NCI-H2107 (cell line): ENCODE measurements at regions not wholly inside any gene's neighbourhood (a gene's known extent, or its start where the extent isn't known, plus 50 kb on each side); places are given as distances from the start of the nearest gene placed in this dataset.

ENCODE experiments used
- DNase-seq: peaks from one replicate; lab custom pipeline; 2025; lab: John Stamatoyannopoulos, UW

DNA sequence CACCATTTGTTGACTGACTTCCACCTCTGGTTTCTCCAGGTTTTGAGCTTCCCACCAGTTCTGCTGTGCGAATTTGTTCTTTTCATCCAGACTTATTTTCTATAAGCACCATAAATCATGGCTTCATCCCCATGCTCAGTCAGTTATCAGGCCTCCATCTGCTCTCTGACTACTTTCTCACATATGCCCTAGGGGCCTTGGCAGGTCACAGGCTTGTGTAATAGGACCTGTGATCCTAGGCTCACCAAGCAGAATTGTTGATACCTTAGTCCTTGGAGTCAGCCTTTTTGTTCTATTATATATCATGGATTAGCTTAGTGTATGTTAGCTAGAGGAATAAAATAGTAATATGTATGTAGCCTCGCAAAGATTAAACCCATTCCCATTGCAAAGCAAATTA is 284.2 kb upstream of the TANK start:
- DNase-seq: no peak

DNA sequence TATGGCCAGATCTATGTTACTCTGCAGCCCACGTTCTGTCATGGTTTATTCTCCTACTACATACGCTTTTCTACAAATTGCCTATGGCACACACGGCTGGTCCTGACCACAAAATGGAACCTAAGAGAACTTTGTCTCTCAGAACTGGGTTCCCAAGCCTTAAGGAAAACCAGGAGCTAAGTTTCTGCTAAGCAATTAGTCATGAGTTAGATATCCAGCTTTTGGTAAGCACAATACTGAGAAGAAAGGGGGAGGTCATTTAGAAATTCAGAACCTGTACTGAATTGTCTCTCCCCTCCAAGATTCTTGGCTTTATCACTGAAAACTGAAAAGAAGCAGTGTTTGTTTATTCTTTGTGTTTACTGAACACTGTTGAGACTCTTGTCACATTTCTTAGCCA is 283.5 kb upstream of the TANK start:
- no peak for DNase-seq

DNA sequence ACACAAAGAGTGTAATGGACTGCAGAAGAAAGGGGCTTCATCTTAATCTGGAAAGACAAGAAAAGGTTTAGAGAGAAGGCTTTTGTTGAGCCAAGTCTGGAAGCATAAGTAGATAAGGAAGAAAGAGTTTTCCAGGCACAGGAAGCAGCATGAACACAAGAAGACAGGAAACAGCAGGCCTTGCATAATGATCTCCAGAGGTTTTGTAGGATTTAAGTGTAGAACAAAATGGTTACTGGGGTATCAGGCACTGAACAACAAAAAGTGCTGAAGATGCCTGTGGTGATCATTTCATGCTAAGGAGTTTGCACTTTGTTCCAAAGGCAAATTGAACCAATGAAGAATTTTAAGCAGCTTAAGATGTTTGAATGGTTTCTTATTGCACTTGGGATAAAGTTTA is 281.6 kb upstream of the TANK start:
- no peak for DNase-seq

GRCh38 chr2:160882906-160883305 is 277.3 kb upstream of the TANK start:
- DNase-seq: no peak

DNA sequence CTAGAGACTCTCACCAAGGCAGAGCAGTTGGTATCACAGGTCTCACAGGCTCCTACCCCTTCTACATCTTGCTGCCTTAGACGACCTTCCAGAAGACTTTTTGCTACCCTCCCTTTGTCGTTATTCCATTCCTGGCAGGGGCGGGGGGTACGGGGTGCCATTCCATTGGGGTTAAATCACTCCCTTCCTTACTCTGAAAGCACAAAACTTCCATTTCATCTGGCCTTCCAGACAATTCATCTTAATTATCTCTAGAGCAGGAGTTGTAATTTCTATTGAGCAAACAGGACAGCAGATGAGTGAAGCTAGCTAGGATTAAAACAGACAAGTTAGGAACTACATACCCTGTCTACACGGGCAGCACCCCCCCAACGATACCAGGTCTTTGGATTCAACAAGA is 276.2 kb upstream of the TANK start:
- DNase-seq: no peak

- no peak for DNase-seq
These were observed 270.6 kb upstream of the TANK start for GRCh38 chr2:160889439-160890170.

- DNase-seq: no peak
These were observed 269.4 kb upstream of the TANK start for GRCh38 chr2:160890667-160891352.

DNA sequence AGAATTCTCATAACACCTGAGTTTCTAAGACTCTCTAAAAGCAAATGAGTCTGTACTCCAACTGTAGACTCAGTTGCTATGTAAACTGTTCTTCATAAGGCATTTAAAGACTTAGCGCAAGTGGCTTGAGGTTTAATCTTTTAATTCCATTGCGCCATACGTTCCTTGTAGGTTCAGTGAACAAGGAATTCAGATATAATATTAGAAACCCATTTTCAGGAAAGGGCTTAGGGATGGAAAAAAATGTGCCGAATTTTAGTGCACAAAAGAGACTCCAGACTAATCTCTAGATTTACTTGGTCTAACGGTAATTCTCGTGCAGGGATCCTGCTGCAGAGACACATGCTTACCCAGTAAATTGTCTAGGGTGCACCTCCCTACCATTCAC is 268.9 kb upstream of the TANK start:
- DNase-seq: no peak

- no peak for DNase-seq
These were observed 268.0 kb upstream of the TANK start for GRCh38 chr2:160892204-160892603.

DNA sequence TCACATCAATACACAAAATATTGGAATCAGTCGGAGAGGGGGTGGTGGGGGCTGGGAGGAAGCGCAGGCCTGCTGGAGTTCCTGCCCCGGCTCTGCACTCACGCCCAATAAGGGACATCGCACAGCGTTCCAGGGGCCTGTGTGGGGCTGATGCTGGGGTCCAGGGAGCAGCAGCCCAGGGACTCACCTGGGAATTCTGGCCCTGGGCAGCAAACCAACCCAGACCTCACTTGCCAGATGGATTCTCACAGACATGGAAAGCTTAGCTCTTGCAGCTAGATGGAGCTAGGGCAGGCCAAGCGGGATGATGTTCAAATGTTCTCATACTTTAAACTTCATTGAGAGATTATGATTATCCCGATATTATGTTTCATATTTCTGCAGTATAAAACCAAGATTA is 266.6 kb upstream of the TANK start:
- DNase-seq: no peak

GRCh38 chr2:160898581-160899307 is 261.5 kb upstream of the TANK start:
- no peak for DNase-seq

DNA sequence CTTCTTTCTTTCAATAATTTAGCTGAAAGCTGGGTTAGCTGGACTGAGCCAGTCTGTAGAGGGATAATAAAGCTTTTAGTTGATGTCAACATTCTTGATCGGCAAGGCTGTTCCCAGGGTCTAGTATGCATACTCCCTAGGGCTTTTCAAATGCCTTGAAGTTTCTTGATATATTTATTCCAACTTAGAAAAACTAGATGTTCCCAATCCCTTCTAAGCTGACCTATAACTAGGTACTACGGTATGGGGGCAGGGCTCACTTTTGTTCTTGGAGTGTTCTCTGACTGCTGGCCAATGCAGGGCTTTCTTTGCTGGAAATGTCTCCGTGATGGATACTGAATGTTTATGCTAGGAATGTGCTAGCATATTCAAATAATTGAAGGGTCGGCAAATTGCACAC is 258.6 kb upstream of the TANK start:
- no peak for DNase-seq

- DNase-seq: no peak
These were observed 254.4 kb upstream of the TANK start for GRCh38 chr2:160905862-160906261.

DNA sequence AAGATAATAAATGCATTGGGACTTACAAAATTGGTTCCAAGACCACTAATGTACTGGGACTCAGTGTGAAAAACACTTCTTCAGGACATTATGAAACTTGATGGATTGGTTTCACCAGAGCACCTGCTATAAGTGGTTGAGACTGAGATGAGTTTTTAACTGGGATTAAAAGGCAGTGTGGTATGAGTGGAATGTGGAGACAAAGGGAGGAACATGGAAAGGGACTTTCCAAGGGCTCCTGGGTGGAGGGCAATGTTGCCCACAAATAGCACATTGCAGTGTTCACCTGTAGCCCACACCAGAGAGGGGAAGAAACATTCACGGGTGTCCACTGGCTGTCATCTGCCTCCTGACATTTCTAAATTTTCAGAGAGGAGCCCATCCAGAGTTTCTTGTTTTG is 253.3 kb upstream of the TANK start:
- DNase-seq: no peak

DNA sequence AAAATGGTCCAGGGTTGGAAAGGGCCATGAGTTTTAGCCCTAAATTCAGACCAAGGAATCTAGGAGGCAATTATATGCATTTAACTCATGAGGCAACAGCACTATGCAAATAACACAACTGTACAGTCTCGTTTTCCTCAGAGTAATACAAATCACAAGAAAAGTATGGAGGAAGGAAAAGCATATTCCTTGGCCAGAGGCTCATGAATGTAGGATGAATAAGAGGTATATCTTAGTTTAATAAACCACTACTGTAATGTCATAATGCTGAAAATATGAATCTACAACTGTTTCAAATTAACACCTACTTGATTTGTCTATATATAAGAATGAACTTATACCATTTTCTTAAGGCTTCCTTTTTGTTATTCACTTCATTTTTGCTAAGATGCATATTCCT is 252.5 kb upstream of the TANK start:
- DNase-seq: no peak

GRCh38 chr2:160908157-160908556 is 252.1 kb upstream of the TANK start:
- no peak for DNase-seq

DNA sequence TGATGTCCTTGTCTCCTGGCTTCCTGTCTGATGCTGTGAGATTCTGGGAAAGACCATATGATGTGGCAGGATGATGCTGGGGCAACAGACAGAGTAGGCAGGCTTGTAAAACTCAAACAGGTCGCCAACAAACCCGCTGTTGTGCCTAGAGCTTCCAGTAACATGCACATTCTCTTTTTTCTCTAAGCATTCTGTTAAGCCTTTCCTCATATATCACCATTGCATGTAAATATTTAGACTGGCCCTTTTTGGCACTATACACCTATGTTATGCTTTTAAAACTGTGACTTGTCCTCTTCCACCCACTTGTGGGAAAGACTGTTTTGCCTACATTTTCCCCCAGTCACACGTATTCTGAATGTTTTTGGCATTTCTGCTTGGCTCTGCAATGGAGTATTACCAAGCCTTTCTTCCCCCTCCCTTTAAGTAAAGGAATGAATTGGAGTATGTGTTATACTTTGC is 250.4 kb upstream of the TANK start:
- DNase-seq: no peak

- DNase-seq: no peak
These were observed 249.5 kb upstream of the TANK start for GRCh38 chr2:160910681-160911080.

DNA sequence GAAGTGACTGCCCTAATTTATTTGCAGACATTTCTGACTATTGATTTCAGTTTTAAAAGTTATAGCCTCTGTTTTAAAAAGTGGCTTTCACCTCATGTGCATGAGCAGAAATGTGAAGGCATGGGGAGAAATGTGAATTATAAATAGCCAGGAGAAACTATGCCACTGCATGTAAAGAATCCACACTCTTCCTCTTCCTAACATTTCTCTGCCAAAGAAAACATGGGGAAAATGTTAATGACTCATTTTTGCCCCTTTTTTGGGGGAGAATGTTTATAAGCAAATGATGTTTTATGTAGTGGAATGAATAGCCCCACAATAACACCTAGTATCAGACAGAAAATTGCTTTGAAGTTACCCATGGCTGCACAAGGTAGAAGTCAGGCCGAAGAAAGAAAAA is 249.0 kb upstream of the TANK start:
- DNase-seq: no peak

- no peak for DNase-seq
These were observed 248.0 kb upstream of the TANK start for GRCh38 chr2:160912276-160912675.

DNA sequence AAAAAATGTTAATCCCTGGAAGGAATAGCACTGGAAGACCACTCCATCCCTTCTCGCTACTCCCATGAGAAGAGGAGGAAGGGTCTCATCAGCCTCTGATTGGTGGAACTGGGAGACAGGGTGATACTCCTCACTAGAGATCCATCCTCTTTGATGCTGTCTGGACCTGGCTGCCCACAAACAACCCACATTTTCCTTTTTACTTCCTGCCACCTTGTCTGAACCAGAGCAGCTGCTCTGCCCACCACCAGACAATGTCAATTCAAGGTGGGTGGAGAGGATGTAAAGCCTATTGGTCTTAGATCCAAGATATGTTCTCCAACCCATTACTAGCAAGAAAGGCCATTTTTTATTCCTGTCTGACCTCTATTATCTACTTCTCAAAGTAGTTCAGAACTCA is 246.9 kb upstream of the TANK start:
- no peak for DNase-seq

DNA sequence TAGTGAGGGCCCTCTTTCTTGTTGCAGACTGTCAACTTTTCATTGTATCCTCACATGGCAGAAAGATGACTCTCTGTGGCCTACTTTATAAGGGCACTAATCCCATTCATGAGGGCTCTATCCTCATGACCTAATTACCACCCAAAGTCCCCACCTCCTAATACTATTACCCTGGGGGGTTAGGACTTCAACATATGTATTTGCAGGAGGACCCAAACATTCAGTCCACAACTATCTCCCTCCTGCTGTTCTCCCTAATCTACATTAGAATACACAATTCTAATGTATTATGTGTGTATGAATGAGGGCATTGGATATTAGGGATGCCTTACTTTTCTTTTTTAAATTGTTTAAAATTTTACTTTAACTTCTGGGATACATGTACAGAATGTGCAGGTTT is 246.0 kb upstream of the TANK start:
- DNase-seq: no peak

- no peak for DNase-seq
These were observed 243.9 kb upstream of the TANK start for GRCh38 chr2:160916300-160916699.
